ENCODE measurements at regions not wholly inside any gene's neighbourhood (a gene's known extent, or its start where the extent isn't known, plus 50 kb on each side); places are given as distances from the start of the nearest gene placed in this dataset.
A peak's percentile ranks its signal among the peaks of the same experiment; 100 is the strongest.

GRCh38 chr22:49281467-49282340 is 546.0 kb downstream of the BRD1 start:
- no peak for TF ChIP-seq CTCF (IDR thresholded peaks at IDR 0.05)
- Histone ChIP-seq H3K4me3 (no peak overlapping the region), H3K27ac (no peak overlapping the region)
- DNase-seq (ENCODE audit: low spot score) = no peak

- no peak overlapping the region for H3K4me3 ChIP-seq
- no peak for TF ChIP-seq CTCF (IDR thresholded peaks at IDR 0.05)
- no peak for DNase-seq (ENCODE audit: low spot score)
- H3K27ac ChIP-seq = no peak overlapping the region
These were observed 549.3 kb downstream of the BRD1 start for GRCh38 chr22:49278340-49278739.

GRCh38 chr22:49276567-49276966 is 551.1 kb downstream of the BRD1 start:
- TF ChIP-seq CTCF (IDR thresholded peaks at IDR 0.05) = no peak
- DNase-seq (ENCODE audit: low spot score) = no peak
- Histone ChIP-seq H3K27ac (no peak overlapping the region), H3K4me3 (no peak overlapping the region)

- DNase-seq (ENCODE audit: low spot score) = no peak
- no peak for TF ChIP-seq CTCF (IDR thresholded peaks at IDR 0.05)
- H3K4me3 ChIP-seq = no peak overlapping the region
- no peak overlapping the region for H3K27ac ChIP-seq
These were observed 552.8 kb downstream of the BRD1 start for GRCh38 chr22:49274754-49275380.

GRCh38 chr22:49272546-49273125 is 555.0 kb downstream of the BRD1 start:
- TF ChIP-seq CTCF (IDR thresholded peaks at IDR 0.05) = no peak
- DNase-seq (ENCODE audit: low spot score) = peak; percentile 26
- H3K27ac ChIP-seq = no peak overlapping the region
- no peak overlapping the region for H3K4me3 ChIP-seq

- DNase-seq (ENCODE audit: low spot score) = peak; percentile 64
- no peak for TF ChIP-seq CTCF (IDR thresholded peaks at IDR 0.05)
- H3K4me3 ChIP-seq = no peak overlapping the region
- no peak overlapping the region for H3K27ac ChIP-seq
These were observed 555.8 kb downstream of the BRD1 start for GRCh38 chr22:49271831-49272230.
